ENCODE measurements at regions not wholly inside any gene's neighbourhood (a gene's known extent, or its start where the extent isn't known, plus 50 kb on each side); places are given as distances from the start of the nearest gene placed in this dataset.
"Not testable (repeated sequence)": the region's sequence is repeated elsewhere in the genome, so short reads cannot be mapped to it uniquely, and the experiment has no call there.

- TF ChIP-seq CTCF (IDR thresholded peaks at IDR 0.05; ENCODE audit: insufficient read depth, low read depth, low read length, missing control alignments): no peak
- H3K4me3 ChIP-seq (ENCODE audit: low read depth, low read length): no peak overlapping the region
- DNase-seq (ENCODE audit: low read depth): no peak
Observed at GRCh38 chr5:74526111-74526510, 114.4 kb downstream of the ENC1 start.

GRCh38 chr5:74524767-74525166 lies 115.8 kb downstream of the ENC1 start:
- DNase-seq (ENCODE audit: low read depth); H3K4me3 ChIP-seq (ENCODE audit: low read depth, low read length): not testable (repeated sequence)

- not testable (repeated sequence) for DNase-seq (ENCODE audit: low read depth); H3K4me3 ChIP-seq (ENCODE audit: low read depth, low read length)
Observed at GRCh38 chr5:74523698-74524097, 116.8 kb downstream of the ENC1 start.

GRCh38 chr5:74522838-74523237 lies 117.7 kb downstream of the ENC1 start:
- H3K4me3 ChIP-seq (ENCODE audit: low read depth, low read length); DNase-seq (ENCODE audit: low read depth): not testable (repeated sequence)

- no peak for TF ChIP-seq CTCF (IDR thresholded peaks at IDR 0.05; ENCODE audit: insufficient read depth, low read depth, low read length, missing control alignments)
- H3K4me3 ChIP-seq (ENCODE audit: low read depth, low read length): no peak overlapping the region
- no peak for DNase-seq (ENCODE audit: low read depth)
Observed at GRCh38 chr5:74521401-74521800, 119.1 kb downstream of the ENC1 start.

- DNase-seq (ENCODE audit: low read depth): no peak
- TF ChIP-seq CTCF (IDR thresholded peaks at IDR 0.05; ENCODE audit: insufficient read depth, low read depth, low read length, missing control alignments): no peak
Observed at GRCh38 chr5:74519679-74520078, 120.8 kb downstream of the ENC1 start.

GRCh38 chr5:74519161-74519571 lies 121.4 kb downstream of the ENC1 start:
- DNase-seq (ENCODE audit: low read depth): no peak
- H3K4me3 ChIP-seq (ENCODE audit: low read depth, low read length): no peak overlapping the region
- TF ChIP-seq CTCF (IDR thresholded peaks at IDR 0.05; ENCODE audit: insufficient read depth, low read depth, low read length, missing control alignments): no peak

More at GRCh38 chr5:74519679-74520078, 120.8 kb downstream of the ENC1 start:
- no peak overlapping the region for H3K4me3 ChIP-seq (ENCODE audit: low read depth, low read length)

GRCh38 chr5:74517700-74518099 lies 122.8 kb downstream of the ENC1 start:
- no peak for DNase-seq (ENCODE audit: low read depth)
- no peak for TF ChIP-seq CTCF (IDR thresholded peaks at IDR 0.05; ENCODE audit: insufficient read depth, low read depth, low read length, missing control alignments)
- no peak overlapping the region for H3K4me3 ChIP-seq (ENCODE audit: low read depth, low read length)

- no peak for DNase-seq (ENCODE audit: low read depth)
- TF ChIP-seq CTCF (IDR thresholded peaks at IDR 0.05; ENCODE audit: insufficient read depth, low read depth, low read length, missing control alignments): no peak
- H3K4me3 ChIP-seq (ENCODE audit: low read depth, low read length): no peak overlapping the region
Observed at GRCh38 chr5:74516211-74516636, 124.3 kb downstream of the ENC1 start.
